ENCODE measurements at regions not wholly inside any gene's neighbourhood (a gene's known extent, or its start where the extent isn't known, plus 50 kb on each side); places are given as distances from the start of the nearest gene placed in this dataset.

DNA sequence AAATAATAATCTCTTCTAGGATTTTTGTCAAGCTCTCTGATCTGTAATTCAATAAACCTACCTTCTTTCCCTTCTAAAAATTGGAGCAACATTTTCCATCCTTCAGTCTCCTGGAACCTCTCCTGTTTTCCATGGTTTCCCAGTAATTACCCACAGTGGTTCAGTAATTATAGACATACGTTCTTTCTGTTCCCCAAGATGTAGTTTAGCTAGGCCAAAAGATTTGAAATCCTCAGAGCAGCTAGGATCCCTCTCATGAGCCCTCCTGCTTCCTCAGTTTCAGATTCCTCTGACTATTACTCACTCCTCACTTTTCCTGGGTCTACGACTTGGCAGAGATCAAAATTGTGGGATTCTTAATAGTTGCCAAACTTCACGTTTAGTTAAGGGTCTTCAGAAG is 76.9 kb upstream of the IGSF10 start:
- DNase-seq (ENCODE audit: extremely low read depth in 1 of 4, low spot score in 3 of 4) (no peak), FAIRE-seq (no peak), ATAC-seq (no peak)
- Histone ChIP-seq H3K36me3 (ENCODE audit: control insufficient read depth, insufficient read depth, low read length) (no peaks in the 10 kb centered on the region), H2AFZ (ENCODE audit: low read depth, low read length) (peak overlapping the region; percentile 93; the same call in 1 of the 2 replicates), H3K4me3 (no peak overlapping the region), H3K9me1 (ENCODE audit: control insufficient read depth, insufficient read depth, low read length) (no peaks in the 10 kb centered on the region), H3K27me3 (ENCODE audit: control insufficient read depth in 2 of 2, insufficient read depth in 2 of 2, low read length in 2 of 2) (no peaks in the 10 kb centered on the region), H3K4me1 (replicated peaks in 1 of 2; ENCODE audit: control insufficient read depth in 2 of 2, insufficient read depth in 2 of 2, low read length in 2 of 2) (peaks cover 0 to 5% of the 10 kb centered on the region in 2 experiments; a peak in 1 of 5 replicates), H3K27ac (ENCODE audit: extremely low read depth, low read depth, low read length) (no peak overlapping the region), H3K4me2 (ENCODE audit: insufficient read depth, low read length) (no peak overlapping the region), H3K9ac (ENCODE audit: insufficient read depth in 1 of 2, low read depth in 2 of 2, low read length in 2 of 2) (no peak overlapping the region), H3K9me3 (replicated peaks; ENCODE audit: control insufficient read depth, insufficient read depth, low read depth, low read length) (no peaks in the 10 kb centered on the region), H4K20me1 (replicated peaks; ENCODE audit: control insufficient read depth, insufficient read depth, low read length) (no peaks in the 10 kb centered on the region), H3K79me2 (ENCODE audit: control insufficient read depth, insufficient read depth, low read length) (no peaks in the 10 kb centered on the region)
- 17% methylated on average over 3 of the region's 3 CpGs for WGBS (ENCODE audit: insufficient coverage, low coverage, missing lambda C conversion rate)
- POLR2A ChIA-PET: no interaction called here
- no TSS peak for BruUV-seq (replicated peaks)
- in situ Hi-C loops (cut with MboI) (no loop called here), intact Hi-C loops (cut with micrococcal nuclease) (no loop called here)
- CTCF ChIA-PET (ENCODE audit: low intra/inter-chr PET ratio): no interaction called here
- TF ChIP-seq, protein P1, sequence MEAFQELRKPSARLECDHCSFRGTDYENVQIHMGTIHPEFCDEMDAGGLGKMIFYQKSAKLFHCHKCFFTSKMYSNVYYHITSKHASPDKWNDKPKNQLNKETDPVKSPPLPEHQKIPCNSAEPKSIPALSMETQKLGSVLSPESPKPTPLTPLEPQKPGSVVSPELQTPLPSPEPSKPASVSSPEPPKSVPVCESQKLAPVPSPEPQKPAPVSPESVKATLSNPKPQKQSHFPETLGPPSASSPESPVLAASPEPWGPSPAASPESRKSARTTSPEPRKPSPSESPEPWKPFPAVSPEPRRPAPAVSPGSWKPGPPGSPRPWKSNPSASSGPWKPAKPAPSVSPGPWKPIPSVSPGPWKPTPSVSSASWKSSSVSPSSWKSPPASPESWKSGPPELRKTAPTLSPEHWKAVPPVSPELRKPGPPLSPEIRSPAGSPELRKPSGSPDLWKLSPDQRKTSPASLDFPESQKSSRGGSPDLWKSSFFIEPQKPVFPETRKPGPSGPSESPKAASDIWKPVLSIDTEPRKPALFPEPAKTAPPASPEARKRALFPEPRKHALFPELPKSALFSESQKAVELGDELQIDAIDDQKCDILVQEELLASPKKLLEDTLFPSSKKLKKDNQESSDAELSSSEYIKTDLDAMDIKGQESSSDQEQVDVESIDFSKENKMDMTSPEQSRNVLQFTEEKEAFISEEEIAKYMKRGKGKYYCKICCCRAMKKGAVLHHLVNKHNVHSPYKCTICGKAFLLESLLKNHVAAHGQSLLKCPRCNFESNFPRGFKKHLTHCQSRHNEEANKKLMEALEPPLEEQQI (IDR thresholded peaks at IDR 0.05): no peak
- TF ChIP-seq GABPB1 (CRISPR knock-in tag; IDR thresholded peaks at IDR 0.05): no peak
- TF ChIP-seq NCOA2 (IDR thresholded peaks at IDR 0.05; ENCODE audit: partially characterized antibody in 2 of 2): no peak
- no peak for TF ChIP-seq ELF1 (tag; IDR thresholded peaks at IDR 0.05)
- TF ChIP-seq, protein P2, sequence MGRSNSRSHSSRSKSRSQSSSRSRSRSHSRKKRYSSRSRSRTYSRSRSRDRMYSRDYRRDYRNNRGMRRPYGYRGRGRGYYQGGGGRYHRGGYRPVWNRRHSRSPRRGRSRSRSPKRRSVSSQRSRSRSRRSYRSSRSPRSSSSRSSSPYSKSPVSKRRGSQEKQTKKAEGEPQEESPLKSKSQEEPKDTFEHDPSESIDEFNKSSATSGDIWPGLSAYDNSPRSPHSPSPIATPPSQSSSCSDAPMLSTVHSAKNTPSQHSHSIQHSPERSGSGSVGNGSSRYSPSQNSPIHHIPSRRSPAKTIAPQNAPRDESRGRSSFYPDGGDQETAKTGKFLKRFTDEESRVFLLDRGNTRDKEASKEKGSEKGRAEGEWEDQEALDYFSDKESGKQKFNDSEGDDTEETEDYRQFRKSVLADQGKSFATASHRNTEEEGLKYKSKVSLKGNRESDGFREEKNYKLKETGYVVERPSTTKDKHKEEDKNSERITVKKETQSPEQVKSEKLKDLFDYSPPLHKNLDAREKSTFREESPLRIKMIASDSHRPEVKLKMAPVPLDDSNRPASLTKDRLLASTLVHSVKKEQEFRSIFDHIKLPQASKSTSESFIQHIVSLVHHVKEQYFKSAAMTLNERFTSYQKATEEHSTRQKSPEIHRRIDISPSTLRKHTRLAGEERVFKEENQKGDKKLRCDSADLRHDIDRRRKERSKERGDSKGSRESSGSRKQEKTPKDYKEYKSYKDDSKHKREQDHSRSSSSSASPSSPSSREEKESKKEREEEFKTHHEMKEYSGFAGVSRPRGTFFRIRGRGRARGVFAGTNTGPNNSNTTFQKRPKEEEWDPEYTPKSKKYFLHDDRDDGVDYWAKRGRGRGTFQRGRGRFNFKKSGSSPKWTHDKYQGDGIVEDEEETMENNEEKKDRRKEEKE (IDR thresholded peaks at IDR 0.05; ENCODE audit: borderline replicate concordance in 1 of 2, control insufficient read depth in 1 of 2, low read depth in 2 of 2, low read length in 1 of 2): no peak
